Activated naive CD4-positive, alpha-beta T cell treated with Interleukin-2 at 50 U/mL for 16 hours (primary cell): ENCODE measurements at regions not wholly inside any gene's neighbourhood (a gene's known extent, or its start where the extent isn't known, plus 50 kb on each side); places are given as distances from the start of the nearest gene placed in this dataset.

ENCODE experiments used
- DNase-seq: peaks from one replicate; pipeline ENCODE4 v3.0.0-alpha.2; 2020

DNA sequence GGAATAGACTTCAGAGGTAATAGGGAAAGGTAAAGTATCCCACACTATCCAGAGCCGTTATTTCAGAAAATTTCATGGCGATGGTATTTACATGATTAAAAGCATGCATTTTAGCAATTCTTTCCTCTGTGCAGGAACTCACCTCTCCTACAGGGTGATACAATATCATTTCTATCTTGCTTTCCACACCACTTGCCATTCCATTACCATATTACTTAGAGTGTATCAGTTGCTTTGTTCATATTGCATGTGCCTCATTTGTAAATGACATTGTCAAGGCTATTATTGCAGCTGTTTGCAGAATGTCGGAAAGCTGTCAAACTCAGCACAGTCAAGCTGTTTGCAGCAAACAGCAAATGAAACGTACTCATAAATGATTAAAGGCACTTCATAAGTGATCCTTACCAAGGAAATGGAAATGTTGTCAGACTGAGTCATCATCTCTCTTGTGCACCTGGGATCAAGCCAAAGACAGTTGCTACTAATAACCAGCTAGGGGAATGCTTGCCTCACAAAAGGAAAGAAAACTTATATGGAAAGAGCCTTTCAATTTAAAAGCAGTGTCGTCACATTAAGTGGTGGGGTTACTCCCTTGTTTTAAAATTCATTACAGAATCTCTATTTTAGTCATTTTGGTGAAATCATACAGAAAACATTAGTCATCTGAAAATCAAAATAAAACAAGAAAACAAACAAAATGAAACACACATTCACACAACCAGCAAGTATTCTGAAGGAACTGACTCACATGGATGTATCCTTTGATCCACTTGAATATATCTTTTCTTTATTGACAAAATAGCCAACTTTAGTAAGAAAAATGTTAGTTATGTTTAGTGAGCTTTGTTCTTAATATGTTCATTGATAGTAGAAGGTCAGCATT, 1064.1 kb upstream of the CNTNAP5 start:
- DNase-seq, result no peak

DNA sequence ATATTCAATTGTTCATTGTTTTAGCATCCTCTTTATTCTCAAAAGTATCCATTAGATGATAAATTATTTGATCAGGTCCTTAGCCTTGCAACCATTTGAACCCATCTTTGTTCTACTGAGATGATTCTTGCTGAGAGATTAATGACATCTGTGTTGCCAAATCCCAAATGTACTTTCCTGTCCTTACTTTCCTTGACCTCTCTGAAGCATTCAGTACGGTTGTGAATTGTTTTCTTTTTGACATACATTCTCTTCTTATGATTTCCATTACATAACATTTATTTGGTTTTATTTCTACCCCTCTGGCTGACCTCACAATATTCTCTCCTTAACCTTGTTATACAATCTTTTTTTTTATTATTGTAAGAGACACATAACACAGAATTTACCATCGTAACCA, 1058.6 kb upstream of the CNTNAP5 start:
- no peak for DNase-seq

DNA sequence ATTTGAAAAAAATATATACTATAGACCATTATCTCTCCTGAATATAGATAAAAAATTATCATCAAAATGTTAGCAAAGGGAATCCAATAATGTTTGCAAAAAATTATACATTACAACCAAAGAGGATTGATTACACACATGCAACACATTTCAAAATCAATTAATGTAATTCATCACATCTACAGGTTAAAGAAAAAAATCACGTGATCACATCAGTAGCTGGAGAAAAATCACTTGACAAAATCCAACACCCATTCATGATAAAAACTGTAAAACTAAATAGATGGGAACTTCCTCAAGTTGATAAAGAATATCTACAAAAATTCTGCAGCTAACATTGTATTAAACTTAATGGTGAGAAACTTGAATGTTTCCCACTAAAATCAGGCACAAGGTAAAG, 1047.5 kb upstream of the CNTNAP5 start:
- no peak for DNase-seq

DNA sequence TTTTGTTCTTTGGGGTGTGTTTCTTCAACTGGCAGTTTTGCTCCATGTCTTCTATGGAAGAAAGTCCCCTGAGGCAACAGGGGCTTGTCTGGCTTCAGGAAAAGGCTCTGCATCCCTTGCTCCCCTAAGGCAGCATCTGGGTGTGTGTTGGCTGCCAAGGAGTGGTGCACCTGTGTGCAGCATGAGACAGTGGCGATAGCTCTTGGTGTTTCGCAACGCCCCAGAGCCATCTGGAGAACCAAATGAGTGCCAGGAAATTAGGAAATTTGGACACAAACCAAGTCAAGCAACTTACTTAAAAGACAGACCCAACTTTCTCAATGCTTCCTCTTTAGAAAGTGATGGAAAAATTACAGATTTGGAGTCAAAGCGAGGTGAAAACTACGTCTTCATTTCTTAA, 1044.4 kb upstream of the CNTNAP5 start:
- no peak for DNase-seq

DNA sequence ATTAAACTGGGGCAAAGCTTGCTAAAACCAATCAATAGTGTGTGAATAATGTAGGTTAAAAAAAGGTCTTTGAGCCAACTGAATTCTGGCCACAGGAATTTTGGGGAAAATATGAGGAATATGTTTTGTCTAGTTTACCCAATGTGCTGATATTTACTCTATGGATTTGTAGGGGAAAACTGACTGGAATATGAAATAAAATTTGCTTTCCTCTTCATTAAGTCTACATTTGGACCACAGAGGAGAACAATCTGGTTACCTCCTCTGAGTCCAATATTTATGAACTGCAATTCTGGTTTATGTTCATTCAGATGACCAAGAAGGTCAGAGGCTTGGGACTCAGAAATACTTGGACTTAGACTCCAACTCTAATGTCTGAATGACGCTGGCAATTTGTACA, 1042.2 kb upstream of the CNTNAP5 start:
- no peak for DNase-seq

DNA sequence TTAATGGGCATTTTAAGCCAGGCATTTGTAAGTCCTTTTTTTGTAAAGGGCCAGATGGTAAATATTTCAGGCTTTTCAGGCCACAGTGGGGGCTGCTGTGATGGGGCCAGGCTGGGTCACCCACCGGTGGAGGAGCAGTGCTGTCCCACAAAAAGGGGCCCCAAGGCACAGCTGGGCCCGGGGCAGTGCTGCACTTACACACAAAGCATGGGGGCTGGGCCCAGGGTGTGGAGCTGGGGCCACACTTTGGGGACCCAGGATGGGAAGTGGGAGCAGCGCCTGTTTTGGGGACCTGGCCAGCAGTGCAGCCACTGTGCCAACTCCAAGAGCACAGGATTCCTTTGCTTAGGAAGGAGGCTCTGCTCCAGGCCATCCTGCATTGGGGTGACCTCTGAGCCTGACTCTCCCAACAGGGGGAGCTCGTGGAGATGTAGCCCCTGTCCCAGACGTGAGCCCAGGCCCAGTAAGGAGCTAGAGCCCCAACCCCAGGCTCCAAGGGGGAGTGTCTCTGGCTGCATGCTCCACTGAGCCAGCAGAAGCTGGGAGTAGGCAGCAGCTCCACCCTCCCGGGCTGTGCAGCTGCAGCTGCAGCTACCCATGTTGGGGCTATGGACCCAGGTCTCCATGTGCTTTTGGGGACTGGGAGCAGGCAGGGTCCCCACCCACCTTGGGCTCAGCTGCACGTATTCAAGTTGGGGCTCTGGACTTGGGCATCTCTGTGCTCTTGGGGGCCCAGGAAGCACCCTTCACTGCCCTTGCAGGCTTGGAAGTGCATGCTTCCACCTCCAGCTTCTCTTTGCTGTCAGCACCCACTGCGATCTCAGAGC, 1036.5 kb upstream of the CNTNAP5 start:
- DNase-seq, result no peak

DNA sequence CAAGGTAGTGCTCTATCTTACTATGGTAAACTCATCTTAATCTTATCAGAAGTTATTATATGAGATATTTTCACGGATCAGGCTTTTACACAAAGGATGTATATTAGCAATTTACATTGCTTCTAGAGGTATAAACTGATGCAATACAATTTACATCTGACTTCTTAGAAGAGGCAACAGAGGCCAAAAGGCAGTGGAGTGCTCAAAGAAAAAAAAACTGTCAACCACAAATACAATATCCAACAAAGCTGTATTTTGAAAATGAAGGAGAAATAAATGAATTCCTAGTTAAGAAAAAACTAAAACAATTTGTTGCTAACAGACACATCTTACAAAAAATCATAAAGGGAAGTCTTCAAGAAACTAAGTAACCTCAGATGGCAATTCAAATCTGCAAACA, 1031.5 kb upstream of the CNTNAP5 start:
- DNase-seq, result no peak

DNA sequence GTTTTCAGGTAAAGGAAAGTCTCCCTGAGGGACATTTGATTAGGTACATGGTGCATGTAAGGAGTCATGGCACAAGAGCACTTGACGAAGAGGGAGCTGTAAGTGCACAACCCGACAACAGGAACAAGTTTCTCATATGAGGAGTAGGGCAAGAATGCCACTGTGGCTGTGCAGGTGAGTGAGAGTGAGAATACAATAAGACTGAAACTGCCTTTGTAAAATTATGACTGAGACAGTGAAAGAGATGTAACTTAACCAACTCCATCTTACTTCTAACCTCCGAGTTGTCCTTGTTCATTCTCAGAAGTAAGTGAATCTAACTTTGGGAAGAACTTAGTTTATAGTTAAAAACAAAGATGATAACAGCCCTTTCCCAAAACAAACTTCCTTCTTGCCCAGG, 1025.8 kb upstream of the CNTNAP5 start:
- DNase-seq, result no peak

DNA sequence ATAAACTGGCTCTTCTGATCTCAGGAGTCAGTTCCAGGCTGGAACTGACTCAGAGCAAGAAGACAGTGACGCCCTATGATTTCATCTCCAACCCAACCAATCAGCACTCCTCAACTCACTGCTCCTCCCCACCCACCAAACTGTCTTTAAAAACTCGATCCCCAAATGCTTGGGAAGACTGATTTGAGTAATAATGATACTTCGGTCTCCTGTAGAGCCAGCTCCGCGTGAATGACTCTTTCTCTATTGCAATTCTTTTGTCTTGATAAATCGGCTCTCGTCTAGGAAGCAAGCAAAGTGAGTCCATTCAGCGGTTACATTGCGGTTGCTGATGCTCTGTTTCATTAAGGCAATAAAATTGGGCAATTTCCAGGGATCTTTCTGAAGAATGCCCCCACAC, 1025.3 kb upstream of the CNTNAP5 start:
- DNase-seq, result no peak

DNA sequence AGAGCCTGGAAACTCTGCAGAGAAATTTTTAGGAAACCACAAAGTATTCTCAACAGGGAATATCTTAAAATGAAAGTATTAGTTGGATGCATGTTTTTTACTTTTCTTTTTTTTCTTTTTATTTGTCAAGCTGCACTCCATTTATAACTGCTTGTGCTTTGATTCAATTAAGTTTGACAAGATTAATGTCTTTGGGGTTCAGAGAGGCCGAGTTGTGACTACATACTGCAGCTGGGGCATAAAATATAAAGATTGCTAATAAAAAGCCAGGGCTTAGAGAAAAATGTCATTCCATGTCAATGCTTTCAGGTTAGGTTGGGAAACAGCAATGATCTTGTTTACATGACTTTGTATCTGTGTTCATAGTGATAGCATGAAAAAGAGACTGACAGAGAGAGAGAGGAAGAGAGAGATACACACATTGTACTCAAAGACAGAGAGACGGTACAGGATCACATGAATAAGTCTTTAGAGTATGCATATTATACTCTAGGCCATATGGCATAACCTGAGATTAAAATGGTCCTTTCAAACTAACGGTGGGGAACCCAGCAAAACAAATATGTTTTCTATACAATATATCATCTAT, 1022.3 kb upstream of the CNTNAP5 start:
- no peak for DNase-seq

DNA sequence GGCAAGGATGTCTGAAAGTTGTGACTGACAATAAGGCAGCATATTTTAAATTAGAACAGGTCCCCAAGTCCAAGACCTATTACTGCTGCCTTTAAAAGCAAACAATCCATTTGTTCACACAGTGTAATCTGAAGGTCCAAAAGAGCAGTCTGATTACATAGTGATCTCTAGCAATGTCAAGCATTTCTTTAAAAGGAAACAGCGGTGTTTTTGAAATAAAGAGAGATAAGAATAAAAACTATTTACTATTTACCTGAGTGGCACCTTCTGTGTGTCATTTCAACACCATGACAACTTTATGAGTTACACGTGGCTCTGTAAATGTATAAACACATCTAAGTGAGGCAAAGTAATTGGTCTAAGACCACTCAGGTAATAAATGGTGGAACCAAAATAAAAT, 1009.9 kb upstream of the CNTNAP5 start:
- DNase-seq, result no peak

DNA sequence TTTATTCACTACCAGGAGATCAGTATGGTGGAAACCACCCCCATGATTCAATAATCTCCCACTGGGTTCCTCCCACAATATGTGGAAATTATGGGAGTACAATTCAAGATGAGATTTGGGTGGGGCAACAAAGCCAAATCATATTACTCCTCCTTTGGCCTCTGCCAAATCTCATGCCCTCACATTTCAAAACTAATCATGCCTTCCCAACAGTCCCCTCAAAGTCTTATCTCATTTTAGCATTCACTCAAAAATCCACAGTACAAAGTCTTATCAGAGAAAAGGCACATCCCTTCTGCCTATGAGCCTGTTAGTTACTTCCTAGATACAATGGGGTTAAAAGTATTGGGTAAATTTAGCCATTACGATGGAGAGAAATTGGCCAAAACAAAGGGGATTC, 989.5 kb upstream of the CNTNAP5 start:
- no peak for DNase-seq

DNA sequence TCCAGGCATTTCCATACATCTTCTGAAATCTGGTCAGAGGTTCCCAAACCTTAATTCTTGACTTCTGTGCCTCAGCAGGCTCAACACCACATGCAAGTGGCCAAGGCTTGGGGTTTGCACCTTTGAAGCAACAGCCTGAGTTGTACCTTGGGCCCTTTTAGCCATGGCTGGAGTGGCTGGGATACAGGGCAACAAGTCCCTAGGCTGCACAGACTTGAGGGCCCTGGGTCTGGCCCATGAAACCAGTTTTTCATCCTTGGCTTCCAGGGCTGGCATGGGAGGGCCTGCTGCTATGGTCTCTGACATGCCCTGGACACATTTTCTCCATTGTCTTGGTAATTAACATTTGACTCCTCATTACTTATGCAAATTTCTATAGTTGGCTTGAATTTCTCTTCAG, 988.8 kb upstream of the CNTNAP5 start:
- DNase-seq, result no peak

DNA sequence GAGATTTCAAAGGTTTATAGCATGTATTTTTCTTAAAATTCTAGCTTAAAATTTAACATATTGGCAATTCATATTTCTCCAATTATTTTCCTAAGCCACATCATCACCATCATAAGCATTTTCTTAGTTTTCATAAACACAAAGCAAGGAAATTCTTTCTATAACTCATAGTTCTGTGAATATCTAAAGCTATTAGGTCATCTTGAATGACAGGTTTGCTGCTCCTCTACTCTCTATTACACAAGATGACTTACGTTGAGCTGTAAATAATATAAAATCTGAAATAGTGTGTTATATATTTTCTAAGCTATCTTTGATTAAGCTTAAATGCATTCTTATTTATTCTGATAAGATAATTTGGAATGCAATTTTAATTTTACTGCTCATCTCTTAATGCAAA, 984.6 kb upstream of the CNTNAP5 start:
- DNase-seq, result no peak

DNA sequence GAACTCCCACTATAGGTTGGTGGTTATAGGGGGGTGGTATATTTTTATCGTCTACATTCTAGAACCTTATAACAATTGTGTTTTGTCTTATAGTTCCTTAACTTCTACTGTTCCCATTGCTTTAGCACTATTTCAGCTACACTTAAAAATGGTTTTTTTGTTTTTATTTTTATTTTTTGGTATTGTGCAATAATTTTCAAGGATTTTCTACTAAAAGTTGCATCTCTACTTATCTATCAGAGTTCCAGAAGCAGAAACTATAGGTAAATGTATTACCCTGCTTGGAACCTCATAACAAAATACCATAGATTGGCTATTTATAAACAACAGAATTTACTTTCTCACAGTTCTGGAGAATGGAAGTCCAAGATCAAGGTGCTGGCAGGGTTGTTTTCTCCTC, 981.6 kb upstream of the CNTNAP5 start:
- DNase-seq, result no peak

DNA sequence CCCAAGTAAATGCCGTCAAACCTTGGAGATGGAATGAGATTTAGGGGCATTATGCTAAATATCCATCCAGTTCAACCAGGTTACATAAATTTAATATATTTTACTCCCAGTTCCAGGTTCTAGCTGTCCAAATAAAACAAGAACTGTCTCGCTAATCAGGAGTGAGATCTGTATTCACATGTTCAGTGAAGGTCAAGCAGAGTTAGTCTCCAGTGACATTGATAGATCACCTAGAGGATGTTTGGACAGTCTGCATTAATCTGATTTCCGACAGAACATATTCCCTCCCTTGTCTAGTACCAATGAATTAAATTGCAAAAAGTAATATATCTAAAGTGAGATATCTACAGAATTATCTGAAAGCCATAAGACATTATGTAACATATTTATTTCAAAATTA, 979.4 kb upstream of the CNTNAP5 start:
- no peak for DNase-seq

DNA sequence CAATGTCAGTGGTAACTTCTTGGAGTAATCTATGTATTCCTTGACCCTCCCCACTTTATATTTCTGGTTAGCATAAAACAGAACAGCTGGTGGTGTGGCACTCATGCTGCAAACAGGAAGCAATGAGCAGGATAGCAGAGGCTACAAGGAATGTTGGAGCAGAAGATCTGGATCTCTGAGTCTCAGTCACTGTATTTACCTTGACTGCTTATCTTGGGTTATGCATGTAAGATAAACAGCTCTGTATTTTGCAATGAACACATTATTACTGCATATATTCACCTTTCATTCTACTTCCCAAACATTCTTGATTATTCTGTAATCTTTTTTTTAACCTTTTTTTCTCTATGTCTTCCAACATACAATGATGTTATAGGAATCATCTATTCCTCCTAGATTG, 977.9 kb upstream of the CNTNAP5 start:
- DNase-seq, result no peak

DNA sequence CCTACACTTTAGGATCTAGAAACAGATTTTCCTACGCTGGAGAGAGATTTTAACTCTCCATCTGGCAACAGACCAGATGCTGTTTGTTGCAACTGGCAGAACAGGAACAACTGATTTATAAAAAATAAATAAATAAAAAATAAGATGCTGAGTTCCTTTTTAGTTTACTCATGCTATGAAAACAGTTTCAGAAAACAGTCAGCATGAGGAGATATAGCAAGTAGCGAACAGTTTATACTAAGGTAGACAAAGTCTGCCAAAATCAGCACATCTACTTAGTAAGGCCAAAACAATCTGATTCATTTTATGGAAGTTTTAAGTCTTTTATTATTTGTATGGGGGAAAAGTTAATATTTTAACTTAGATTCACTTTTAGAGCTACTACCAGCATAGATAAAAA, 974.0 kb upstream of the CNTNAP5 start:
- DNase-seq, result no peak

DNA sequence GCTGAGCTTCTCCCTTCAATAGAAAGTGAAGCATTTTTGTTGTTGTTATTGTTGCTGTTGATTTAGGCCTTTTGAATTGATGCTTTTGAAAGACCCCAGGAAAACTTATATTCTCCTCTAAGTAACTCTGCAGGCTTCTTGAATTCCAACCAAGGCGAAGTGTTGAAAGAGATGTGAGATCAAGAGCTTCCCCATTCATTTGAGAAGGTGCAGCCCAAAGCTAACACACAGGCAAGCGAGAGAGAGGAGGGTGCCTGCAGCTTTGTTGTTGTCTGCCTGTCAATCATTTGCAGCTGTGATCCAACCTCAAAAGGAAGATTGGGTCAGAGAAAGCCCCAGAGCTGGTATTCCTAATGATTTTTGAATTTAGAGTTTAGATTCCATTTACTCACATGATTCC, 963.6 kb upstream of the CNTNAP5 start:
- no peak for DNase-seq

DNA sequence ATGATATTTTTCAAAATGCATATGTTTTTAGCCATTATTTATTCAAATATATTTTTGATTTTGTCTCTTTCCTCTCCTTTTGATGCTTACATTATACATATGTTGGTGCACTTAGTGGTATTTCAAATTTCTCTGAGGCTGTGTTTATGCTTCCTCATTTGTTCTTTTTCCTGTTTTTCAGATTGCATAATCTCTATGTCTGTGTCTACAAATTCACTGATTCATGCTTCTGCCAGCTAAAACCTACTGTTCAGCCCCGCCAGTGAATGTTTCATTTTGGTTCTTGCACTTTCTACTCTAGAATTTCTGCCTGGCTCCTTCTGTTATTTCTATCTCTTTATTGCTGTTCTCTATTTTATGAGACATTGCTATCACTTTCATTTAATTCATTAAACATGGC, 951.7 kb upstream of the CNTNAP5 start:
- no peak for DNase-seq

DNA sequence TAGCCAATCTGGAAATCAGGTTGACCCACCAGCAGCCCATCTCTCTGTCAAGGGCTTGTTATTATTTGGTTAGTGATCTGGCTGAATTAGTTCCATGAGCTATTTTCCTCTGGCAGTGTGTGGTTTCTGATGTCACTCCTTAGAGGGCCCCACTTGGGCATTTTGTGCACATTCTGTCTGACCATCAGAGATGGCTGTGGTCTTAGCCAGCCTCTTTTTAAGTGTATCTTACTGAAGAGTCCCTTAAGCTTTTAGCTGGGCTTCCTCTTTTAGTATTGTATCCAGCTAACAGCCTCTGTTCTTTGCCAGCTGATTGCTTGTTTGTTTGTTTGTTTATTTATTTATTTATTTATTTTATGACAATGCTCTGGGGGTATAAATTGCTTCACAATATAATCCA, 951.1 kb upstream of the CNTNAP5 start:
- no peak for DNase-seq

DNA sequence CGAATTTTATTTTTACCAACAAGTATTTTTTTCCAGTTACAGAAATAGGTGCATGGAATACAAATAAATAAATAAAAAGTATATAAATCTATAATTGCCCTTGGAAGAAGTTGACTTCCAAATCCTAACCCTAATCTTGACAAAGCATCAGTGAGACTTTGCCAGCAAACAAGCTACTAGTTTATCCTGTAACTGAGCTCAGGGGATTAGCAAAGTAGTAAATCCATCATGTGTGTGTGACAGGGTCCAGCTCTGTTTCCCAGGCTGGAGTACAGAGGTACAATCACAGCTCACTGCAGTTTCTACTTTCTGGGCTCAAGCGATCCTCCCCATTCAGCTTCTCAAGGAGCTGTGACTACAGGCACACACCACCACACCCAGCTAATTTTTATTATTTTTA, 948.0 kb upstream of the CNTNAP5 start:
- no peak for DNase-seq

DNA sequence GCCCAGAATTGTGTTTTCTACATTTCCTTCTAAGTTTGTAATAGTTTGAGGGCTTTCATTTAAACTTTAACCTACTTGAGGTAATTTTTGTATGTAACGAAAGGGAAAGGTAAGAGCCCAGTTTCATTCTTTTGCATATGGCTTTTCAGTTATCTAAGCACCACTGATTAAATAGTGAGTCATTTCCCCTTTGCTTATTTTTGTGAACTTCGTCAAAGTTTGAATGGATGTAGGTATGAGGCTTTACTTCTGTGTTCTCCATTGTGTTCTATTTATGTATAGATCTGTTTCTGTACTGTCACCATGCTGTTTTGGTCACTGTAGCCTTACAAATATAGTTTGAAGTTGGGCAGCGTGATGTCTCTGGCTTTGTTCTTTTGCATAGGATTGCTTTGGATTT, 944.8 kb upstream of the CNTNAP5 start:
- no peak for DNase-seq

DNA sequence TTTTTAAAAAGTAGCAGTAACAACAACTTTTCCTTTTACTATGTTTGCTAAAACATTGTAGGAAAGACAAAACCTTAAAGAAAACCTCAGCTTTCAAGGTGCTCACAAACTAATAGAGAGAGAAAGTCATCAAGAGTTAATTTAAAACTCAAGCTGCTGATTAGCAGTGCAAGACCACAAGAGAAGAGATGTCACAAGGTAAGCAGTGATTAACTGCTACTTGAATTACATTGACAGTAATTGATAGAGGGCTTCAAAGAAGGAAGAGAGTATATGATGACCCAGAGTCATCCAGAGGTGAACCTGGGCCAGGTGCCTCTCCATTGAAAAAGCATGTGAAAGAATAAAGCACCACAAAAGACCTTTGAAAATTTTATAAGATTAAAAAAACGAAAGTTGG, 939.6 kb upstream of the CNTNAP5 start:
- no peak for DNase-seq
